ENCODE measurements at regions not wholly inside any gene's neighbourhood (a gene's known extent, or its start where the extent isn't known, plus 50 kb on each side); places are given as distances from the start of the nearest gene placed in this dataset.

- TF ChIP-seq, protein P1, sequence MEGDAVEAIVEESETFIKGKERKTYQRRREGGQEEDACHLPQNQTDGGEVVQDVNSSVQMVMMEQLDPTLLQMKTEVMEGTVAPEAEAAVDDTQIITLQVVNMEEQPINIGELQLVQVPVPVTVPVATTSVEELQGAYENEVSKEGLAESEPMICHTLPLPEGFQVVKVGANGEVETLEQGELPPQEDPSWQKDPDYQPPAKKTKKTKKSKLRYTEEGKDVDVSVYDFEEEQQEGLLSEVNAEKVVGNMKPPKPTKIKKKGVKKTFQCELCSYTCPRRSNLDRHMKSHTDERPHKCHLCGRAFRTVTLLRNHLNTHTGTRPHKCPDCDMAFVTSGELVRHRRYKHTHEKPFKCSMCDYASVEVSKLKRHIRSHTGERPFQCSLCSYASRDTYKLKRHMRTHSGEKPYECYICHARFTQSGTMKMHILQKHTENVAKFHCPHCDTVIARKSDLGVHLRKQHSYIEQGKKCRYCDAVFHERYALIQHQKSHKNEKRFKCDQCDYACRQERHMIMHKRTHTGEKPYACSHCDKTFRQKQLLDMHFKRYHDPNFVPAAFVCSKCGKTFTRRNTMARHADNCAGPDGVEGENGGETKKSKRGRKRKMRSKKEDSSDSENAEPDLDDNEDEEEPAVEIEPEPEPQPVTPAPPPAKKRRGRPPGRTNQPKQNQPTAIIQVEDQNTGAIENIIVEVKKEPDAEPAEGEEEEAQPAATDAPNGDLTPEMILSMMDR (IDR thresholded peaks at IDR 0.05): no peak
- TF ChIP-seq POLR2A (IDR thresholded peaks at IDR 0.05): no peak
Observed at GRCh38 chr2:204024906-204025475, 88.4 kb downstream of the ICOS start.

Data from lower leg skin (tissue), 3 donors.